Naive thymus-derived CD8-positive, alpha-beta T cell (primary cell): ENCODE measurements at regions not wholly inside any gene's neighbourhood (a gene's known extent, or its start where the extent isn't known, plus 50 kb on each side); places are given as distances from the start of the nearest gene placed in this dataset.

Experiments used
- ATAC-seq, 2 donors: fragments of 150-1000 bp; cut with Tn5 transposase in 1 of 2; sonication (Bioruptor Pico), chemical (Tn5 transposase) in 1 of 2; 1 replicate in 1 of 2; 2 replicates in 1 of 2; pipeline ENCODE4 v1.10.0; 2021; ENCODE audit warnings: mild to moderate bottlenecking in 2 of 2, moderate library complexity in 2 of 2
- POLR2A ChIA-PET: fragments of 350-600 bp; sonication (Branson Sonifier 250); formaldehyde crosslinking; loops from one replicate; lab custom pipeline; 2021; ENCODE audit warnings: antibody characterized with exemption; lab: Charles Lee
- DNase-seq, 10 donors: peaks; one replicate each; pipeline versions ENCODE4 v3.0.0 to v3.0.0-alpha.2; 2020 to 2022
- H3K27ac Mint-ChIP-seq, 10 donors: one replicate each; pipeline ENCODE4 v1.8.0; 2020 to 2022; ENCODE audit warnings: mild to moderate bottlenecking in 10 of 10, mixed read lengths in 10 of 10, moderate library complexity in 4 of 10, inconsistent platforms in 1 of 10
- H3K27me3 Mint-ChIP-seq, 5 donors: one replicate each; pipeline ENCODE4 v1.8.0; 2021 to 2022; ENCODE audit warnings: mixed read lengths in 5 of 5
- H3K36me3 Mint-ChIP-seq, 3 donors: one replicate each; pipeline ENCODE4 v1.8.0; 2020 to 2022; ENCODE audit warnings: mixed read lengths in 3 of 3, mild to moderate bottlenecking in 2 of 3, inconsistent platforms in 1 of 3
- H3K4me1 Mint-ChIP-seq, 4 donors: one replicate each; pipeline ENCODE4 v1.8.0; 2021 to 2022; ENCODE audit warnings: mixed read lengths in 4 of 4
- H3K4me3 Mint-ChIP-seq, 10 donors: one replicate each; pipeline ENCODE4 v1.8.0; 2020 to 2022; ENCODE audit warnings: mild to moderate bottlenecking in 10 of 10, mixed read lengths in 10 of 10, moderate library complexity in 6 of 10, inconsistent platforms in 1 of 10
- H3K9me3 Mint-ChIP-seq, 9 donors: one replicate each; pipeline ENCODE4 v1.8.0; 2020 to 2022; ENCODE audit warnings: mixed read lengths in 9 of 9, mild to moderate bottlenecking in 3 of 9, inconsistent platforms in 1 of 9, moderate library complexity in 1 of 9

GRCh38 chr3:31011380-31011779, 116.9 kb upstream of the GADL1 start:
- no peak overlapping the region for H3K27ac Mint-ChIP-seq
- POLR2A ChIA-PET, result no interaction called here
- ATAC-seq (no peak), DNase-seq (no peak)
- no peaks in the 10 kb centered on the region for H3K36me3 Mint-ChIP-seq
- peaks cover 0 to 3% (median 1%) of the 10 kb centered on the region in 4 donors for H3K4me1 Mint-ChIP-seq
- peaks cover 0 to 2% (median 0%) of the 10 kb centered on the region in 5 donors for H3K27me3 Mint-ChIP-seq
- H3K9me3 Mint-ChIP-seq, result peaks cover 0 to 9% (median 2%) of the 10 kb centered on the region in 9 donors
- H3K4me3 Mint-ChIP-seq, result no peak overlapping the region

GRCh38 chr3:31013090-31013489, 118.6 kb upstream of the GADL1 start:
- Mint-ChIP-seq H3K27ac (no peak overlapping the region), H3K9me3 (peaks cover 0 to 9% (median 2%) of the 10 kb centered on the region in 9 donors), H3K4me3 (no peak overlapping the region), H3K36me3 (no peaks in the 10 kb centered on the region), H3K4me1 (peaks cover 0 to 2% (median under 1%) of the 10 kb centered on the region in 4 donors), H3K27me3 (peaks cover 0 to 2% (median 0%) of the 10 kb centered on the region in 5 donors)
- POLR2A ChIA-PET, result no interaction called here
- DNase-seq (no peak), ATAC-seq (no peak)

DNA sequence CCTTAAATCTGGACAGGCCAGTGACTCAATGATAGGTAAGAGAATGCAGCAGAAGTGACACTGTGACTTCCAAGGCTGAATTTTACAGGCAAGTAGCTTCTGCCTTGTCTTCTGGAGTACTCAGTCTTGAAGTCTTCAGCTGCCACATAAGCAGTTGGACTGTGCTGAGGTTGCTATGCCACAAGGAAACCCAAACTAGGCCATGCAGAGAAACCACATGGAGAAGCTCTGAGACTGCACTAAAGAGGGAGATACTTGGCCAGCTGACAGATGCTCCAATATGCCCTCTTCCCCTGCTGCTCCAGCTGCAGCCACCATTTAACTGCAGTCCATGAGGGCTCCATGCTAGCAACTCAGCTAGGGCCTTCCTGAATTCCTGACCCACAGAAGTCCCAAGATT, 119.4 kb upstream of the GADL1 start:
- no peak overlapping the region for H3K27ac Mint-ChIP-seq
- DNase-seq (no peak), ATAC-seq (no peak)
- H3K27me3 Mint-ChIP-seq, result peaks cover 0 to 2% (median 0%) of the 10 kb centered on the region in 5 donors
- peaks cover 0 to 9% (median 2%) of the 10 kb centered on the region in 9 donors for H3K9me3 Mint-ChIP-seq
- POLR2A ChIA-PET, result no interaction called here
- peaks cover 0 to 2% (median under 1%) of the 10 kb centered on the region in 4 donors for H3K4me1 Mint-ChIP-seq
- no peak overlapping the region for H3K4me3 Mint-ChIP-seq
- no peaks in the 10 kb centered on the region for H3K36me3 Mint-ChIP-seq

- DNase-seq (no peak), ATAC-seq (no peak)
- Mint-ChIP-seq H3K36me3 (no peaks in the 10 kb centered on the region), H3K27ac (no peak overlapping the region), H3K9me3 (peaks cover 0 to 9% (median 2%) of the 10 kb centered on the region in 9 donors), H3K27me3 (no peaks in the 10 kb centered on the region), H3K4me3 (no peak overlapping the region), H3K4me1 (no peaks in the 10 kb centered on the region)
- POLR2A ChIA-PET, result no interaction called here
Measured at GRCh38 chr3:31014317-31015040, 120.0 kb upstream of the GADL1 start.

DNA sequence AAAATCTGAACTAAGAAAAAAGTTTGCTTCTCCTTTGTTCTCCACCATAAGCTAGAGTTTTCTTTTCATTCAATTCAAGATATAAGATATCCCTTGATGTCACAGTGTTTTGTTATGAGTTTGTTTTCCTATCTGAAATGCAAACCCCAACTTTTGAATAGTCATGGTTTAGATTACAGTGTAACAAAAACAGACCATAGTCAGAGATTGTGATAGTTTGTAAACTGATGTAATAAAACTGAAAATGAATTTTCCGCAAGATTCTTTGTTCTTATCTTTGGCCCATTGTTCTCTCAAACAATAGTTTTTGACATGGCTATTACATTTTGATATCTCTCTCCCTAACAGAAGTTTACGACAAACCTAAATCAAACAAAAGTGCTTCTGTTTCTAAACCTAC, 121.7 kb upstream of the GADL1 start:
- ATAC-seq (no peak), DNase-seq (no peak)
- no peak overlapping the region for H3K27ac Mint-ChIP-seq
- POLR2A ChIA-PET, result no interaction called here
- H3K4me3 Mint-ChIP-seq, result no peak overlapping the region
- no peaks in the 10 kb centered on the region for H3K4me1 Mint-ChIP-seq
- H3K9me3 Mint-ChIP-seq, result peaks cover 0 to 9% (median 2%) of the 10 kb centered on the region in 9 donors
- no peaks in the 10 kb centered on the region for H3K27me3 Mint-ChIP-seq
- no peaks in the 10 kb centered on the region for H3K36me3 Mint-ChIP-seq

DNA sequence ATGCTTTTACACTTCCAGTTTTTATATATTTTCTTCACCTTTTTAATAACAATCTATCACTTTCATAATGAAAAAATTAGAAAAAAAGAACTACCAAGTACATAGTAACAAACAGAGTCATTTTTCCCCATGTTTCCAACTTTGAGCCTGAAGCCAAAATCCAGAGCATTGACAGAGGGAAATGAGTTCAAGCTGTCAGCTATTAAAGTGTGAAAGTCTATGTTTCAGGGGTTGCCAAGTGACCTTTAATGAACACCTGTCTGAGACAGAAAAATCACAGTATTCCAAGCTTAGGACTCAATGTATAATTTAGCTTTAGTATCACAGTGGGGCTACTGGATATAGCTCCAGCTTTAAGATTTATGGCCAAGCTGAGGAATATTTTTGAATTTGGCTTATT, 128.3 kb upstream of the GADL1 start:
- H3K27me3 Mint-ChIP-seq, result no peaks in the 10 kb centered on the region
- ATAC-seq (no peak), DNase-seq (no peak)
- no peaks in the 10 kb centered on the region for H3K4me1 Mint-ChIP-seq
- H3K4me3 Mint-ChIP-seq, result no peak overlapping the region
- H3K36me3 Mint-ChIP-seq, result peaks cover 1 to 4% (median 2%) of the 10 kb centered on the region in 3 donors
- POLR2A ChIA-PET, result no interaction called here
- H3K9me3 Mint-ChIP-seq, result peaks cover 0 to 11% (median 3%) of the 10 kb centered on the region in 9 donors
- H3K27ac Mint-ChIP-seq, result no peak overlapping the region

DNA sequence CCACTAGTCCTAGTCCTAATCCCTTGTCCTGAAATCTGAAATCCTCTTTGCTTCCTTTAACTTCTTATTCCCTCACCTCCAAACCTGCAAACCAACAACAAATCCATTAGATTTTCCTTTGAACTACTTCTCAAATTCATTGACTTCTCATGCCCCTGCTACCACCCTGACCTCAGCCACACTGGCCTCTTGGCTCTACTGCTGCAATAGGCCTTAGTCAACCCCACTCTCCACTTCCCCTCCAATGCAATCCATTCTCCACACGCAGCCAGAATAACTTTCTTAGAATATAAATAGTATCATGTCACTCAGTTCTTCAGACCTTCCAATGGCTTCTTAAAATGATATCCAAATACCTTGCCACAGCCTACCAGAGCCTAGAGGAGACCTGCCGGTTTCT, 131.1 kb upstream of the GADL1 start:
- Mint-ChIP-seq H3K9me3 (peaks cover 0 to 24% (median 7%) of the 10 kb centered on the region in 9 donors), H3K4me3 (no peak overlapping the region), H3K36me3 (peaks cover 2 to 10% (median 3%) of the 10 kb centered on the region in 3 donors), H3K27me3 (no peaks in the 10 kb centered on the region), H3K4me1 (no peaks in the 10 kb centered on the region), H3K27ac (no peak overlapping the region)
- ATAC-seq (no peak), DNase-seq (no peak)
- POLR2A ChIA-PET, result no interaction called here

DNA sequence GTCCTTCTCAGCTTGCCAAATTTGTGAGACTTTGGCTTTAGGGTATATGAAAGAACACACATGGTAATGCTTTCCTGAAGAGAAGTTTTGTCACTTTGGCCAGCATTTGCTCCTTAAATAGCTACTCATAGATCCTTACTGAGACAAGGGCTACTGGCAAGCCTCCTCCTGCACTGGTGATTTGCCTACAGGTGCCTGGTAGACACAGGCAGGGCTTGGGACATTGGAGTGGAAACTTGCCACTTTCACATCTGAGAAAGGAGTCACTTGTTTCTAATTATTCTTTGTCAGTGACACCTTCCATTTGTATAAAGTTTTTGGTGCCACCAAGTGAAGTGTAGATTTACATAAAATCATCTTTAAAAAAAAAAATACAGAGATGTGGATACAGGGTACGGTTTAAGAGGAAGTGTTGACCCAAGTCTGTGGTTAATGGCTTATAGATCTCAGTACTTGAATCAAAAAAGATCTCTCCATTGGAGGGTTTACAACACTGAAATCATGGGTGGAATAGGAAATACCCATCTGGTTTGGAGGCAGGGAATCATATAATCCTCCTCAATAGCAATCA, 132.8 kb upstream of the GADL1 start:
- no peak for DNase-seq
- no peaks in the 10 kb centered on the region for H3K27me3 Mint-ChIP-seq
- ATAC-seq, result no peak
- POLR2A ChIA-PET, result no interaction called here
- no peak overlapping the region for H3K27ac Mint-ChIP-seq
- peaks cover 2 to 10% (median 3%) of the 10 kb centered on the region in 3 donors for H3K36me3 Mint-ChIP-seq
- H3K4me3 Mint-ChIP-seq, result no peak overlapping the region
- H3K4me1 Mint-ChIP-seq, result no peaks in the 10 kb centered on the region
- peaks cover 0 to 24% (median 9%) of the 10 kb centered on the region in 9 donors for H3K9me3 Mint-ChIP-seq

DNA sequence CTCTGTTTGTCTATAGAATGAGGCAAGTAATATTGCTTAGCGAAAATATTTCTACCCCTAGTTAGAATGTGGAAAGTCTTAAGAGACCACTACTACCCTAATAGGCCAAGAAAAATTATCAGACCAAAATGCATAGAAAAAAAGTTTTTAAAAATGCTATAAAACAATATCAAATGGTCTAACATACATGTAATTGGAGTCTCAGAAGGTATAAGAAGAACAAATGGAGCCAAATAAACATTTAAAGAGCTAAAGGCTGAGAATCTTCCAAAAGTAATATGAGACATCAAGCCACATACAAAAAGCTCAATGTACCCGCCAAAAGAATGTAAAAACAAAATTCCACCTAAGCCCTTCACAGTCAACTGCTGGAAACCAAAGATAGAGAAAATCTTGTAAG, 133.5 kb upstream of the GADL1 start:
- H3K27ac Mint-ChIP-seq, result no peak overlapping the region
- no peaks in the 10 kb centered on the region for H3K27me3 Mint-ChIP-seq
- no peak for ATAC-seq
- DNase-seq, result no peak
- peaks cover 0 to 24% (median 9%) of the 10 kb centered on the region in 9 donors for H3K9me3 Mint-ChIP-seq
- no peak overlapping the region for H3K4me3 Mint-ChIP-seq
- peaks cover 2 to 10% (median 3%) of the 10 kb centered on the region in 3 donors for H3K36me3 Mint-ChIP-seq
- POLR2A ChIA-PET, result no interaction called here
- no peaks in the 10 kb centered on the region for H3K4me1 Mint-ChIP-seq

DNA sequence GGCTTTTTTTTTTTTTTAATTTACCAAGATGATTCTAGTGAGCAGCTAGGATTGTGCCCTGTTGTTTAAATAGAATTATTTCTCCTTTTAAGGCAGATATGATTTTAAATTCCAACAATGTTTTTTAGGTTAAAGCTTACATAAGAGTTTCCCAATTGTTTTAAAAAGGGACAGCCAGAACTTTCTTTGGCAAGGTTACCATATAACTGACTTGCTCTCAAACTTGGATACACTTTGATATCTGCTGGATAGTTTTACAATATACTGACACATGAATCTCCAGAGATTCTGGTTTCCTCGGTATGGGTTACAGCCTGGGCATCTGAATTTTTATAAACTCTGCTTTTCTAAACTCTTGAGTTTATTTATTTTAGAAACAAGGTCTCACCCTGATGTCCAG, 134.3 kb upstream of the GADL1 start:
- peak overlapping the region in 1 of 10 donors; percentile 29 for H3K27ac Mint-ChIP-seq

DNA sequence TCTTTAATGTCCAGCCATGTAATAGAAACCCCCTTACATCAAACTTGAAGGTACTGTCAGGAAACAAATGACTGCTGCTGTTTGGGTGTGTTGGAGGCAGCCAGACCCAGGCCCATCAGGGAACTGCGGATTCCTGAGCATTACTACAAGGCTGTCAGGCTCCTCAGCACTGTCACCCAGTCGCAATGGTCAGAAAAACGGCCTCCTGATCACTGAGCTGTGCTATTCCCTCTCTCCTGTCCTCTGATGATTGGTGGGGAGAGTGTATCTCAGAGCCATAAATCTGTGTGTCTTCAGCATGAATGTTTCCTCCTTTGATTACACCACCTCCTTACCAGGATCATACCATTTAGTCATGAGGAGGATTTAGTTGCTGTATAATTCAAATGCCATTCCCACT, 135.2 kb upstream of the GADL1 start:
- no peaks in the 10 kb centered on the region for H3K27me3 Mint-ChIP-seq
- no peak for DNase-seq
- no peak for ATAC-seq
- POLR2A ChIA-PET, result no interaction called here
- H3K9me3 Mint-ChIP-seq, result peaks cover 0 to 24% (median 9%) of the 10 kb centered on the region in 9 donors
- no peaks in the 10 kb centered on the region for H3K4me1 Mint-ChIP-seq
- no peak overlapping the region for H3K27ac Mint-ChIP-seq
- no peak overlapping the region for H3K4me3 Mint-ChIP-seq
- peaks cover 2 to 10% (median 3%) of the 10 kb centered on the region in 3 donors for H3K36me3 Mint-ChIP-seq

More for the DNA sequence above, 134.3 kb upstream of the GADL1 start:
- no peak for DNase-seq
- Mint-ChIP-seq H3K27me3 (no peaks in the 10 kb centered on the region), H3K4me1 (no peaks in the 10 kb centered on the region), H3K9me3 (peaks cover 0 to 24% (median 9%) of the 10 kb centered on the region in 9 donors), H3K36me3 (peaks cover 2 to 10% (median 3%) of the 10 kb centered on the region in 3 donors), H3K4me3 (no peak overlapping the region)
- ATAC-seq, result no peak
- POLR2A ChIA-PET, result no interaction called here

GRCh38 chr3:31035681-31036080, 141.2 kb upstream of the GADL1 start:
- no peak for ATAC-seq
- Mint-ChIP-seq H3K4me3 (no peak overlapping the region), H3K27me3 (no peaks in the 10 kb centered on the region), H3K36me3 (no peaks in the 10 kb centered on the region), H3K9me3 (peaks cover 0 to 9% (median 0%) of the 10 kb centered on the region in 9 donors), H3K27ac (no peak overlapping the region), H3K4me1 (no peaks in the 10 kb centered on the region)
- no peak for DNase-seq
- POLR2A ChIA-PET, result no interaction called here

DNA sequence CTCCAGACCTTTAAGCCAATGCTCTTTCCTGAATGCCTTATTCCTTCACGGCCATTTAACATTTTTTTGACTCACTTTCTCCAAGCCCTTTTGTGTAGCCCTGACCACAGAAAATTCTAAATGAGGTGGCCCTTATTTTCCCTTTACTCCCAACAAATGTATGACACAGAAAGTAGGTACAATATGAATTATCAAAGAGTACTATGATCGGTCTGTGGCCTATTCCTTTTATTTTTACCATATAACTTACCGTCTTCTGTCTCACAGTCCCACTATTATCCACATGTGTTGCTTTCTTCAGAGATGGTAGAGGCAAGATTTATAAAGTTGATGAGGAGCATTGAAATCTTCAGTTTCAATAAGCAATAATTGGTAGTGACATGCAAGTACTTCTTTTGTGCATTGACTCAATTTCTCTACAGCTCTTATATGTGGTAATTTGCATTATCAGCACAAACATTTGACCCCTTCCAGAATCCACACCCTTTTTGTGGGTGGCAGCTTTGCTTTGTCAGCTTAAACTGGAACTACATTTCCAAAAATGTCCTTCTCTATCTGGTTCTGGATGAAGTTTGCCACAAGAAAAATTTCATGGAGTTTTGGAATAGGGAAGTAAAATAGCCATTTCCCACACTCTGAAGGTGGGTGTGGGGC, 143.8 kb upstream of the GADL1 start:
- peaks cover 0 to 13% (median 11%) of the 10 kb centered on the region in 9 donors for H3K9me3 Mint-ChIP-seq
- H3K4me1 Mint-ChIP-seq, result no peaks in the 10 kb centered on the region
- POLR2A ChIA-PET, result no interaction called here
- H3K36me3 Mint-ChIP-seq, result peaks cover 0 to 11% (median 5%) of the 10 kb centered on the region in 3 donors
- DNase-seq (no peak), ATAC-seq (no peak)
- H3K4me3 Mint-ChIP-seq, result no peak overlapping the region
- no peak overlapping the region for H3K27ac Mint-ChIP-seq
- peaks cover 0 to 3% (median 0%) of the 10 kb centered on the region in 5 donors for H3K27me3 Mint-ChIP-seq
